PC-3 (cell line): ENCODE measurements at regions not wholly inside any gene's neighbourhood (a gene's known extent, or its start where the extent isn't known, plus 50 kb on each side); places are given as distances from the start of the nearest gene placed in this dataset.
A peak's percentile ranks its signal among the peaks of the same experiment; 100 is the strongest.

Source experiments
- ATAC-seq: fragments of 200-7000 bp; cut with Tn5 transposase; 2 replicates; pipeline ENCODE4 v1.9.1; 2020; ENCODE audit warnings: mild to moderate bottlenecking, moderate library complexity
- BruUV-seq: library from RNA; stranded (reverse); fragments of 400-500 nt; replicated peaks from 2 replicates; lab custom pipeline; 2021; lab: Mats Ljungman, UMichigan
- CTCF ChIA-PET: fragments of 300-600 bp; sonication (Branson Sonifier 250); formaldehyde crosslinking; loops from one replicate; lab custom pipeline; 2022; ENCODE audit warnings: antibody characterized with exemption; lab: Charles Lee
- POLR2A ChIA-PET: fragments of 300-600 bp; sonication (Branson Sonifier 250); formaldehyde crosslinking; loops from one replicate; lab custom pipeline; 2022; ENCODE audit warnings: antibody characterized with exemption; ENCODE audit not compliant: unreplicated experiment; lab: Charles Lee
- DNase-seq: peaks from one replicate; pipeline ENCODE4 v3.0.0-alpha.2; 2015
- H2AFZ ChIP-seq: fragments of 300-600 bp; sonication (generic); 2 replicates; pipeline ENCODE4 v1.6.0; 2016; ENCODE audit warnings: antibody characterized with exemption, low read length
- H3F3A ChIP-seq: fragments of 300-600 bp; sonication (generic); one replicate; pipeline ENCODE4 v1.6.0; 2017; ENCODE audit warnings: antibody characterized with exemption, low read length, control low read depth, mild to moderate bottlenecking; ENCODE audit not compliant: unreplicated experiment
- H3K27ac ChIP-seq: fragments of 300-600 bp; sonication (generic); 2 replicates; pipeline ENCODE4 v1.5.1; 2016; ENCODE audit warnings: mild to moderate bottlenecking, low read length
- H3K27me3 ChIP-seq: fragments of 300-600 bp; sonication (generic); 2 replicates; pipeline ENCODE4 v1.6.1; 2016; ENCODE audit warnings: low read length, mixed read lengths
- H3K36me3 ChIP-seq: fragments of 300-600 bp; sonication (generic); 2 replicates; pipeline ENCODE4 v1.6.1; 2016; ENCODE audit warnings: low read depth, mixed run types, low read length, mixed read lengths
- H3K4me1 ChIP-seq: fragments of 300-600 bp; sonication (generic); 2 replicates; pipeline ENCODE4 v1.5.1; 2016; ENCODE audit warnings: low read length; ENCODE audit not compliant: insufficient read depth
- H3K4me2 ChIP-seq: fragments of 300-600 bp; sonication (generic); 2 replicates; pipeline ENCODE4 v1.6.0; 2016; ENCODE audit warnings: low read length
- H3K4me3 ChIP-seq: fragments of 300-600 bp; sonication (generic); 2 replicates; pipeline ENCODE4 v1.5.1; 2016; ENCODE audit warnings: mild to moderate bottlenecking, low read length, mixed read lengths
- H3K79me2 ChIP-seq: fragments of 300-600 bp; sonication (generic); 2 replicates; pipeline ENCODE4 v1.6.1; 2017; ENCODE audit warnings: low read length, mixed read lengths
- H3K9ac ChIP-seq: fragments of 300-600 bp; sonication (generic); 2 replicates; pipeline ENCODE4 v1.6.0; 2016; ENCODE audit warnings: mild to moderate bottlenecking, low read length
- H3K9me2 ChIP-seq: fragments of 300-600 bp; sonication (generic); replicated peaks from 2 replicates; pipeline ENCODE4 v1.6.1; 2016; ENCODE audit warnings: mixed run types, low read length, mixed read lengths
- H3K9me3 ChIP-seq: fragments of 300-600 bp; sonication (generic); 2 replicates; pipeline ENCODE4 v1.6.1; 2016; ENCODE audit warnings: low read length, mixed read lengths
- H4K20me1 ChIP-seq: fragments of 300-600 bp; sonication (generic); 2 replicates; pipeline ENCODE4 v1.6.1; 2016; ENCODE audit warnings: low read length, mixed read lengths
- EZH2 ChIP-seq: fragments of 300-600 bp; sonication (generic); IDR thresholded peaks from one replicate; pipeline ENCODE4 v1.6.1; 2017; ENCODE audit warnings: antibody characterized with exemption, mild to moderate bottlenecking, low read length; ENCODE audit not compliant: unreplicated experiment
- EZH2phosphoT487 ChIP-seq: fragments of 300-600 bp; sonication (generic); IDR thresholded peaks from 2 replicates; pipeline ENCODE4 v1.6.1; 2018; ENCODE audit warnings: mild to moderate bottlenecking, antibody characterized with exemption, low read length, borderline replicate concordance
- intact Hi-C: fragments of 100-400 bp; cut with micrococcal nuclease; formaldehyde crosslinking; loops from 2 replicates; pipeline ENCODE4 v1.9.0; 2023
- TF ChIP-seq, protein P1 (sequence below): fragments of 300-600 bp; sonication (generic); conservative IDR thresholded peaks from 2 replicates; pipeline ENCODE4 v1.5.1; 2017; ENCODE audit warnings: antibody characterized with exemption, low read depth, mild to moderate bottlenecking, low read length

DNA sequence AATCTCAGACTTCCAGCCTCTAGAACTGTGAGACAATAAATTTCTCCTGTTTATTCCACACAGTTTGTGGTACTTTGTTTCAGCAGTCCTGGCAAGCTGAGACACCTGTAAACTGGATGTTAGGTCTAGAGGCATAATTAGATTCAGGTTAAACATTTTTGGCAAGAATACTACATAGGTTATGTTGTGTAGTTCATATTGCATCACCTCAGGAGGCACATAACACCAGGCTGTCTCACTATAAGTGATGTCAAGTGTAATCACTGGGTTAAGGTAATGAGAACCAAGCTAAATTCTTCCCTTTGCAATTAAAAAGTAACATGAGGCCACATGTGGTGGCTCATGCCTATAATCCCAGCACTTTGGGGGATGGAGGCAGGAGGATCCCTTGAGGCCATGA lies 214.2 kb downstream of the ZNF674 start:
- 0 out of 2 replicates have a peak, but pooled peaks cover 5% of the 10 kb centered on the region for H3K36me3 ChIP-seq
- H3K4me3 ChIP-seq: no peak overlapping the region
- no peaks in the 10 kb centered on the region for H4K20me1 ChIP-seq
- H3K27me3 ChIP-seq: no peaks in the 10 kb centered on the region
- ChIA-PET CTCF (no interaction called here), POLR2A (no interaction called here)
- H3K9me3 ChIP-seq: 0 out of 2 replicates have a peak, but pooled peaks cover 3% of the 10 kb centered on the region
- ATAC-seq (no peak), DNase-seq (no peak)
- no peak overlapping the region for H3K9ac ChIP-seq
- no peak overlapping the region for H2AFZ ChIP-seq
- no TSS peak for BruUV-seq
- H3K9me2 ChIP-seq: no peaks in the 10 kb centered on the region
- no peak overlapping the region for H3K27ac ChIP-seq
- TF ChIP-seq, protein P1, sequence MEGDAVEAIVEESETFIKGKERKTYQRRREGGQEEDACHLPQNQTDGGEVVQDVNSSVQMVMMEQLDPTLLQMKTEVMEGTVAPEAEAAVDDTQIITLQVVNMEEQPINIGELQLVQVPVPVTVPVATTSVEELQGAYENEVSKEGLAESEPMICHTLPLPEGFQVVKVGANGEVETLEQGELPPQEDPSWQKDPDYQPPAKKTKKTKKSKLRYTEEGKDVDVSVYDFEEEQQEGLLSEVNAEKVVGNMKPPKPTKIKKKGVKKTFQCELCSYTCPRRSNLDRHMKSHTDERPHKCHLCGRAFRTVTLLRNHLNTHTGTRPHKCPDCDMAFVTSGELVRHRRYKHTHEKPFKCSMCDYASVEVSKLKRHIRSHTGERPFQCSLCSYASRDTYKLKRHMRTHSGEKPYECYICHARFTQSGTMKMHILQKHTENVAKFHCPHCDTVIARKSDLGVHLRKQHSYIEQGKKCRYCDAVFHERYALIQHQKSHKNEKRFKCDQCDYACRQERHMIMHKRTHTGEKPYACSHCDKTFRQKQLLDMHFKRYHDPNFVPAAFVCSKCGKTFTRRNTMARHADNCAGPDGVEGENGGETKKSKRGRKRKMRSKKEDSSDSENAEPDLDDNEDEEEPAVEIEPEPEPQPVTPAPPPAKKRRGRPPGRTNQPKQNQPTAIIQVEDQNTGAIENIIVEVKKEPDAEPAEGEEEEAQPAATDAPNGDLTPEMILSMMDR: no peak
- TF ChIP-seq EZH2: no peak
- TF ChIP-seq EZH2phosphoT487: no peak
- peaks cover 2% of the 10 kb centered on the region for H3F3A ChIP-seq
- intact Hi-C loops: no loop called here
- peaks cover 28% of the 10 kb centered on the region for H3K79me2 ChIP-seq
- no peak overlapping the region for H3K4me2 ChIP-seq
- H3K4me1 ChIP-seq: peaks cover 50% of the 10 kb centered on the region

DNA sequence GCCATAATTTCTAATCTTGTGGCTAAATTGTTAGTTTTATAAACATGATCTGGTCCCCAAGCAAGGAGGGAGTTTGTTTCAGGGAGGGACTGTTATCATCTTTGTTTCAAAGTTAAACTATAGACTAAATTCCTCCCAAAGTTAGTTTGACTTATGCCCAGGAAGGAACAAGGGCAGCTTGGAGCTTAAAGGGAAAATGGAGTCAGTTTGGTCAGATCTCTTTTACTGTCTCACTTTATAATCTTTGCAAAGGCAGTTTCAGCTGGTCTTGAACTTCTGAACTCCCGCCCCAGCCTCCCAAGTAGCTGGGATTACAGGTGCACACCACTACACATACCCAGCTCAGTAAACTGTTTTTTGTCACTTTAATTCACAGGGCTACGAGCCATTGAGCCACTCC lies 214.7 kb downstream of the ZNF674 start:
- POLR2A ChIA-PET: no interaction called here
- ATAC-seq: no peak

DNA sequence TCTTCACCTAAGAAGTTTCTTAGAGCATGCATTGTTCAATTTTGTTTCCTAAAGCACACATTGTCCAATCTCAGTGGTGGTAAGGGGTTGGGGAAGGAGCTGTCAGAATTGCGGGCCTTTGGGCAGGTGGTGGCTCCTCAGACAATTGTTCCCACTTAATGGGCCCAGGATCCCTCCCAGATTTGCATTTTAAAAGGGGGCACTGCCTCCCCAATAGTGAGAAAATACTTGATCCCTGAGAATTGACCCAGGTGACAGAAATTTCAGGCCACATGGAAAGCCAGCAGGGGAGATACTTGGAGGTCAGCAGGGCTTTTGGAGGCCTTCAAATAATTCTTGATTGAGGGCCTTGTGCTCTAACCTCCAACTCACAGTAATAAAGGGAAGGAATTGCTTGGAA lies 217.1 kb downstream of the ZNF674 start:
- Histone ChIP-seq H4K20me1 (no peaks in the 10 kb centered on the region), H3K4me3 (no peak overlapping the region), H3K4me2 (peak overlapping the region; percentile 87), H3K27me3 (no peaks in the 10 kb centered on the region), H3K9me2 (no peaks in the 10 kb centered on the region), H3K4me1 (peaks cover 55% of the 10 kb centered on the region), H3K79me2 (peaks cover 41% of the 10 kb centered on the region), H3K9me3 (0 out of 2 replicates have a peak, but pooled peaks cover 3% of the 10 kb centered on the region), H3K9ac (peak overlapping the region; percentile 90), H3K36me3 (0 out of 2 replicates have a peak, but pooled peaks cover 5% of the 10 kb centered on the region), H3K27ac (peak overlapping the region; percentile 98), H3F3A (peaks cover 5% of the 10 kb centered on the region), H2AFZ (no peak overlapping the region)
- TF ChIP-seq EZH2phosphoT487 (no peak), EZH2 (no peak)
- TF ChIP-seq, protein P1: no peak
- POLR2A ChIA-PET: no interaction called here
- DNase-seq (no peak), ATAC-seq (no peak)
- CTCF ChIA-PET: no interaction called here
- BruUV-seq: no TSS peak
- intact Hi-C loops: loop anchor here (5.0 to 10.0 kb wide), 4 partner anchors 49 to 476 kb away; no protein-coding TSS in a partner anchor

More for the DNA sequence above, 214.7 kb downstream of the ZNF674 start:
- H3K36me3 ChIP-seq: 0 out of 2 replicates have a peak, but pooled peaks cover 5% of the 10 kb centered on the region
- H3K79me2 ChIP-seq: peaks cover 28% of the 10 kb centered on the region
- H4K20me1 ChIP-seq: no peaks in the 10 kb centered on the region
- TF ChIP-seq EZH2phosphoT487 (no peak), EZH2 (no peak)
- TF ChIP-seq, protein P1: no peak
- H3K27ac ChIP-seq: peak overlapping the region; percentile 36
- no peak overlapping the region for H3K9ac ChIP-seq
- peaks cover 54% of the 10 kb centered on the region for H3K4me1 ChIP-seq
- peaks cover 5% of the 10 kb centered on the region for H3F3A ChIP-seq
- no TSS peak for BruUV-seq
- CTCF ChIA-PET: no interaction called here
- no peak for DNase-seq
- intact Hi-C loops: no loop called here
- H2AFZ ChIP-seq: no peak overlapping the region
- no peaks in the 10 kb centered on the region for H3K27me3 ChIP-seq
- no peak overlapping the region for H3K4me2 ChIP-seq
- H3K4me3 ChIP-seq: no peak overlapping the region
- H3K9me3 ChIP-seq: 0 out of 2 replicates have a peak, but pooled peaks cover 3% of the 10 kb centered on the region
- no peaks in the 10 kb centered on the region for H3K9me2 ChIP-seq
